ENCODE measurements at regions not wholly inside any gene's neighbourhood (a gene's known extent, or its start where the extent isn't known, plus 50 kb on each side); places are given as distances from the start of the nearest gene placed in this dataset.

- dilution Hi-C loops (cut with MboI; ENCODE audit: extremely low pct_ligation_motif_present, low sequenced_read_pairs) (no loop called here), intact Hi-C loops (cut with micrococcal nuclease) (loop anchor here (1.0 to 5.0 kb wide), 3 partner anchors 193 to 993 kb away; no protein-coding TSS in a partner anchor)
- Histone ChIP-seq H3K79me2 (ENCODE audit: control insufficient read depth, insufficient read depth, low read length) (no peaks in the 10 kb centered on the region), H3K4me1 (ENCODE audit: control insufficient read depth, extremely low read depth, insufficient read depth, low read length) (peaks cover 42% of the 10 kb centered on the region), H3K27me3 (ENCODE audit: control insufficient read depth in 2 of 2, insufficient read depth in 2 of 2, low read length in 2 of 2) (no peaks in the 10 kb centered on the region), H3K4me3 (replicated peaks in 1 of 3; ENCODE audit: insufficient read depth in 1 of 3, low read depth in 1 of 3, low read length in 3 of 3) (no peak overlapping the region), H3K9me3 (replicated peaks; ENCODE audit: control insufficient read depth, insufficient read depth, low read length) (no peaks in the 10 kb centered on the region), H2AFZ (ENCODE audit: low read depth, low read length) (no peak overlapping the region), H3K9me1 (replicated peaks; ENCODE audit: control insufficient read depth, extremely low read depth, insufficient read depth, low read length) (no peaks in the 10 kb centered on the region), H3K36me3 (ENCODE audit: control insufficient read depth in 2 of 2, extremely low read depth in 1 of 2, insufficient read depth in 2 of 2, low read length in 2 of 2) (no peaks in the 10 kb centered on the region), H3K9ac (replicated peaks; ENCODE audit: extremely low read depth, insufficient read depth, low read length) (peak overlapping the region; percentile 70), H3K4me2 (ENCODE audit: insufficient read depth, low read length) (peak overlapping the region; percentile 72), H3K27ac (ENCODE audit: insufficient read depth, low read depth, low read length) (peak overlapping the region; percentile 95), H4K20me1 (replicated peaks; ENCODE audit: control insufficient read depth, extremely low read depth, insufficient read depth, low read length) (no peaks in the 10 kb centered on the region)
- no TSS peak for BruUV-seq (replicated peaks)
- ChIA-PET CTCF (interaction anchor here (1.0 to 3.1 kb wide), 2 partner anchors 15 to 997 kb away, joined by 4 to 12 read pairs; partner anchors contain the start of gene CCDC85A), POLR2A (no interaction called here)
- DNase-seq (ENCODE audit: low read depth, low spot score) (no peak), FAIRE-seq (no peak)
- no peak for TF ChIP-seq MYC (IDR thresholded peaks at IDR 0.05; ENCODE audit: low read depth, low read length)
- TF ChIP-seq GATA2 (IDR thresholded peaks at IDR 0.05; ENCODE audit: insufficient read depth, insufficient read length, low read depth, low read length): no peak
- no peak for TF ChIP-seq POLR2AphosphoS5 (IDR thresholded peaks at IDR 0.05; ENCODE audit: insufficient read depth, low read depth, low read length)
- TF ChIP-seq, protein P1, sequence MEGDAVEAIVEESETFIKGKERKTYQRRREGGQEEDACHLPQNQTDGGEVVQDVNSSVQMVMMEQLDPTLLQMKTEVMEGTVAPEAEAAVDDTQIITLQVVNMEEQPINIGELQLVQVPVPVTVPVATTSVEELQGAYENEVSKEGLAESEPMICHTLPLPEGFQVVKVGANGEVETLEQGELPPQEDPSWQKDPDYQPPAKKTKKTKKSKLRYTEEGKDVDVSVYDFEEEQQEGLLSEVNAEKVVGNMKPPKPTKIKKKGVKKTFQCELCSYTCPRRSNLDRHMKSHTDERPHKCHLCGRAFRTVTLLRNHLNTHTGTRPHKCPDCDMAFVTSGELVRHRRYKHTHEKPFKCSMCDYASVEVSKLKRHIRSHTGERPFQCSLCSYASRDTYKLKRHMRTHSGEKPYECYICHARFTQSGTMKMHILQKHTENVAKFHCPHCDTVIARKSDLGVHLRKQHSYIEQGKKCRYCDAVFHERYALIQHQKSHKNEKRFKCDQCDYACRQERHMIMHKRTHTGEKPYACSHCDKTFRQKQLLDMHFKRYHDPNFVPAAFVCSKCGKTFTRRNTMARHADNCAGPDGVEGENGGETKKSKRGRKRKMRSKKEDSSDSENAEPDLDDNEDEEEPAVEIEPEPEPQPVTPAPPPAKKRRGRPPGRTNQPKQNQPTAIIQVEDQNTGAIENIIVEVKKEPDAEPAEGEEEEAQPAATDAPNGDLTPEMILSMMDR (IDR thresholded peaks at IDR 0.05; ENCODE audit: extremely low read depth in 1 of 2, insufficient read depth in 1 of 2, low read depth in 1 of 2, low read length in 2 of 2): no peak
- TF ChIP-seq, protein P2, sequence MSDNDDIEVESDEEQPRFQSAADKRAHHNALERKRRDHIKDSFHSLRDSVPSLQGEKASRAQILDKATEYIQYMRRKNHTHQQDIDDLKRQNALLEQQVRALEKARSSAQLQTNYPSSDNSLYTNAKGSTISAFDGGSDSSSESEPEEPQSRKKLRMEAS (IDR thresholded peaks at IDR 0.05; ENCODE audit: insufficient read depth, insufficient read length): no peak
- TF ChIP-seq JUN (IDR thresholded peaks at IDR 0.05; ENCODE audit: borderline replicate concordance, insufficient read depth, insufficient read length, low read depth): no peak
- TF ChIP-seq POLR2A (IDR thresholded peaks at IDR 0.05; ENCODE audit: low read depth, low read length): no peak
- TF ChIP-seq EZH2 (IDR thresholded peaks at IDR 0.05; ENCODE audit: borderline replicate concordance, low read depth, low read length, severe bottlenecking): no peak
- TF ChIP-seq FOS (IDR thresholded peaks at IDR 0.05; ENCODE audit: borderline replicate concordance, insufficient read depth, low read length): no peak
These were observed 865.9 kb upstream of the VRK2 start for GRCh38 chr2:57180678-57181077.

Data from endothelial cell of umbilical vein (primary cell).